ENCODE measurements at regions not wholly inside any gene's neighbourhood (a gene's known extent, or its start where the extent isn't known, plus 50 kb on each side); places are given as distances from the start of the nearest gene placed in this dataset.

DNA sequence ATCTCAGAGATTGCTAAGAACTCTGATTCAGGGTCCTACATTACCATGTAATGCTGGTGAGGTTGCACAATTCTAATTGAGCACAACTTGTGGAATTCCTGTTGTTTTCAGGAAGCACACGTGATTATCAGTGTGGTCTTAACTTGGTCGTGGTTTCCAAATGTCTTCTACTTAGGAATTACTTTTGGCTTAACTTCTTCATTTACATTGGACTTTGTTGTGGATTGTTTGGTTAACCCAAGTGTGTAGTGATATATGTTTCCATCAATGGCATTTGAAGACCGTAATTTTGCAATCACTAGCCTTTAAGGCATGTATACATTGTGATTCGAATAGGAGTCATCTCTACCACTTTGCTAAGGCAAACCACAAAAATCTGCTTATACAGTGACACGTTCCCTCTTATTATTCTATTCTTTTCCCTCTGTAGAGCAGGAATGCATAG is 373.3 kb downstream of the IRS1 start:
- no peak overlapping the region for H3K27ac ChIP-seq (ENCODE audit: low read depth, low read length, poor library complexity, severe bottlenecking)

DNA sequence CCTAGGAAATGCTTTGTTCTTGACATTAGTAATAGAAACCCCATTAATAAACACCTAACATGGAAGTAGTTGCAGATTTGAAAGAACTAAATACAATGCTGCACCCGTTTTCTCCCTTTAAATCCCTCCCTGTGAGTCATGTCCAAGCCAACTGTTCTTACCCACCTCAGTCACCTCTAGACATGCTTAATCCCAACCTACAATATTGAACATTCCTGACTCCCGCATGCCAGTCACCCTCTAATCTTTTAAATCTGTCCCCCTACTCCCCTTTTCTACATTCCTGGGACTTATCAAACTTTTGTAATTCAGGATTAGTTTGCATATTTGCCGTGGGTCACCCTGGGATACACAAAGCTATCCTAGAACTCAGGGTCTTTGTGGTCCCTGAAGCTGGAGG is 374.6 kb downstream of the IRS1 start:
- H3K4me2 ChIP-seq (ENCODE audit: low read length) = no peak overlapping the region
- H3K4me1 ChIP-seq (ENCODE audit: insufficient read depth, low read length, severe bottlenecking) = no peaks in the 10 kb centered on the region
- H3F3A ChIP-seq (ENCODE audit: insufficient read depth, low read length) = no peaks in the 10 kb centered on the region
- no peak overlapping the region for H3K27ac ChIP-seq (ENCODE audit: low read depth, low read length, poor library complexity, severe bottlenecking)
- H3K36me3 ChIP-seq (ENCODE audit: insufficient read depth, low read length) = no peaks in the 10 kb centered on the region
- no peaks in the 10 kb centered on the region for H3K9me3 ChIP-seq (ENCODE audit: low read length)
- no peaks in the 10 kb centered on the region for H3K79me2 ChIP-seq (ENCODE audit: insufficient read depth, low read length)
- H3K9ac ChIP-seq (ENCODE audit: low read length) = no peak overlapping the region
- H3K9me2 ChIP-seq (ENCODE audit: low read depth, low read length) = no peaks in the 10 kb centered on the region
- H3K4me3 ChIP-seq (ENCODE audit: low read depth, low read length, poor library complexity, severe bottlenecking) = no peak overlapping the region
- TF ChIP-seq EZH2 (IDR thresholded peaks at IDR 0.05; ENCODE audit: borderline replicate concordance, low read length) = no peak
- TF ChIP-seq, protein P1, sequence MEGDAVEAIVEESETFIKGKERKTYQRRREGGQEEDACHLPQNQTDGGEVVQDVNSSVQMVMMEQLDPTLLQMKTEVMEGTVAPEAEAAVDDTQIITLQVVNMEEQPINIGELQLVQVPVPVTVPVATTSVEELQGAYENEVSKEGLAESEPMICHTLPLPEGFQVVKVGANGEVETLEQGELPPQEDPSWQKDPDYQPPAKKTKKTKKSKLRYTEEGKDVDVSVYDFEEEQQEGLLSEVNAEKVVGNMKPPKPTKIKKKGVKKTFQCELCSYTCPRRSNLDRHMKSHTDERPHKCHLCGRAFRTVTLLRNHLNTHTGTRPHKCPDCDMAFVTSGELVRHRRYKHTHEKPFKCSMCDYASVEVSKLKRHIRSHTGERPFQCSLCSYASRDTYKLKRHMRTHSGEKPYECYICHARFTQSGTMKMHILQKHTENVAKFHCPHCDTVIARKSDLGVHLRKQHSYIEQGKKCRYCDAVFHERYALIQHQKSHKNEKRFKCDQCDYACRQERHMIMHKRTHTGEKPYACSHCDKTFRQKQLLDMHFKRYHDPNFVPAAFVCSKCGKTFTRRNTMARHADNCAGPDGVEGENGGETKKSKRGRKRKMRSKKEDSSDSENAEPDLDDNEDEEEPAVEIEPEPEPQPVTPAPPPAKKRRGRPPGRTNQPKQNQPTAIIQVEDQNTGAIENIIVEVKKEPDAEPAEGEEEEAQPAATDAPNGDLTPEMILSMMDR (IDR thresholded peaks at IDR 0.05; ENCODE audit: low read length) = no peak
- H4K20me1 ChIP-seq (ENCODE audit: insufficient read depth, low read length) = no peaks in the 10 kb centered on the region
- no peaks in the 10 kb centered on the region for H3K27me3 ChIP-seq (ENCODE audit: insufficient read depth, low read length)
- H2AFZ ChIP-seq (ENCODE audit: low read length) = no peak overlapping the region

More for the DNA sequence above, 373.3 kb downstream of the IRS1 start:
- Histone ChIP-seq H3F3A (ENCODE audit: insufficient read depth, low read length) (no peaks in the 10 kb centered on the region), H3K79me2 (ENCODE audit: insufficient read depth, low read length) (no peaks in the 10 kb centered on the region), H3K9me2 (ENCODE audit: low read depth, low read length) (no peaks in the 10 kb centered on the region), H2AFZ (ENCODE audit: low read length) (no peak overlapping the region), H4K20me1 (ENCODE audit: insufficient read depth, low read length) (no peaks in the 10 kb centered on the region), H3K4me3 (ENCODE audit: low read depth, low read length, poor library complexity, severe bottlenecking) (no peak overlapping the region), H3K4me1 (ENCODE audit: insufficient read depth, low read length, severe bottlenecking) (no peaks in the 10 kb centered on the region), H3K9ac (ENCODE audit: low read length) (no peak overlapping the region), H3K27me3 (ENCODE audit: insufficient read depth, low read length) (no peaks in the 10 kb centered on the region), H3K9me3 (ENCODE audit: low read length) (no peaks in the 10 kb centered on the region), H3K4me2 (ENCODE audit: low read length) (no peak overlapping the region), H3K36me3 (ENCODE audit: insufficient read depth, low read length) (no peaks in the 10 kb centered on the region)
- no peak for TF ChIP-seq EZH2 (IDR thresholded peaks at IDR 0.05; ENCODE audit: borderline replicate concordance, low read length)
- TF ChIP-seq, protein P1 (IDR thresholded peaks at IDR 0.05; ENCODE audit: low read length) = no peak

- Histone ChIP-seq H3K4me3 (ENCODE audit: low read depth, low read length, poor library complexity, severe bottlenecking) (no peak overlapping the region), H4K20me1 (ENCODE audit: insufficient read depth, low read length) (no peaks in the 10 kb centered on the region), H3K9ac (ENCODE audit: low read length) (no peak overlapping the region), H3K27ac (ENCODE audit: low read depth, low read length, poor library complexity, severe bottlenecking) (no peak overlapping the region), H3F3A (ENCODE audit: insufficient read depth, low read length) (no peaks in the 10 kb centered on the region), H3K27me3 (ENCODE audit: insufficient read depth, low read length) (no peaks in the 10 kb centered on the region), H3K79me2 (ENCODE audit: insufficient read depth, low read length) (no peaks in the 10 kb centered on the region), H3K4me2 (ENCODE audit: low read length) (no peak overlapping the region), H3K4me1 (ENCODE audit: insufficient read depth, low read length, severe bottlenecking) (no peaks in the 10 kb centered on the region), H3K9me2 (ENCODE audit: low read depth, low read length) (no peaks in the 10 kb centered on the region), H2AFZ (ENCODE audit: low read length) (no peak overlapping the region), H3K36me3 (ENCODE audit: insufficient read depth, low read length) (no peaks in the 10 kb centered on the region), H3K9me3 (ENCODE audit: low read length) (no peaks in the 10 kb centered on the region)
- TF ChIP-seq, protein P1 (IDR thresholded peaks at IDR 0.05; ENCODE audit: low read length) = no peak
- no peak for TF ChIP-seq EZH2 (IDR thresholded peaks at IDR 0.05; ENCODE audit: borderline replicate concordance, low read length)
Observed at GRCh38 chr2:226423498-226423960, 376.1 kb downstream of the IRS1 start.

Measured in OCI-LY1 (cell line).